ENCODE measurements at regions not wholly inside any gene's neighbourhood (a gene's known extent, or its start where the extent isn't known, plus 50 kb on each side); places are given as distances from the start of the nearest gene placed in this dataset.

GRCh38 chr4:138404251-138404650 is 162.1 kb upstream of the SLC7A11 start:
- Mint-ChIP-seq H3K9me3 (peaks cover 3% of the 10 kb centered on the region), H3K36me3 (ENCODE audit: low read depth) (no peaks in the 10 kb centered on the region), H3K4me3 (no peak overlapping the region), H3K27me3 (ENCODE audit: low read depth) (no peaks in the 10 kb centered on the region), H3K4me1 (peaks cover 18% of the 10 kb centered on the region), H3K27ac (ENCODE audit: unreplicated experiment) (no peak overlapping the region)
- no peak for DNase-seq (ENCODE audit: low read depth, low spot score)
- TF ChIP-seq, protein P1, sequence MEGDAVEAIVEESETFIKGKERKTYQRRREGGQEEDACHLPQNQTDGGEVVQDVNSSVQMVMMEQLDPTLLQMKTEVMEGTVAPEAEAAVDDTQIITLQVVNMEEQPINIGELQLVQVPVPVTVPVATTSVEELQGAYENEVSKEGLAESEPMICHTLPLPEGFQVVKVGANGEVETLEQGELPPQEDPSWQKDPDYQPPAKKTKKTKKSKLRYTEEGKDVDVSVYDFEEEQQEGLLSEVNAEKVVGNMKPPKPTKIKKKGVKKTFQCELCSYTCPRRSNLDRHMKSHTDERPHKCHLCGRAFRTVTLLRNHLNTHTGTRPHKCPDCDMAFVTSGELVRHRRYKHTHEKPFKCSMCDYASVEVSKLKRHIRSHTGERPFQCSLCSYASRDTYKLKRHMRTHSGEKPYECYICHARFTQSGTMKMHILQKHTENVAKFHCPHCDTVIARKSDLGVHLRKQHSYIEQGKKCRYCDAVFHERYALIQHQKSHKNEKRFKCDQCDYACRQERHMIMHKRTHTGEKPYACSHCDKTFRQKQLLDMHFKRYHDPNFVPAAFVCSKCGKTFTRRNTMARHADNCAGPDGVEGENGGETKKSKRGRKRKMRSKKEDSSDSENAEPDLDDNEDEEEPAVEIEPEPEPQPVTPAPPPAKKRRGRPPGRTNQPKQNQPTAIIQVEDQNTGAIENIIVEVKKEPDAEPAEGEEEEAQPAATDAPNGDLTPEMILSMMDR (conservative IDR thresholded peaks at IDR 0.05), result no peak

DNA sequence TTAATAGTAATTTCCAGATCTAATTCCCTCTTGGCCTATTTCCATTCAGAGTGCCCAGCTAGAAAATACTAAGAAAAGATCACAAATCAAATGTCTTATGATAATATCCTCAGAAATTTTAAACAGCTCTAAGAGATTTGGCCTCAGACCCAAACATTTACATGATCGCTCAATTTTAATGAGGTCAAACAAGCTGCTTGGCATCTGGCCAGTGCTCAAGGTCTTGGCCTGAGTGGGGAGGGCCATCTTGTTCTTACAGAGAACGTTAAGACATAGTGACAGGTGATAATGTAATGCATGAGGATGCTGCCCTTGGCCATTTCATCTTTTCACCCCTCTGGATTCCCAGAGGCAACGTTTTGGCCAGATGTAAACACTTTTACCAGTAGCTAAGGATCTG is 159.2 kb upstream of the SLC7A11 start:
- Mint-ChIP-seq H3K27me3 (ENCODE audit: low read depth) (no peaks in the 10 kb centered on the region), H3K4me1 (peaks cover 27% of the 10 kb centered on the region), H3K9me3 (peaks cover 3% of the 10 kb centered on the region), H3K4me3 (no peak overlapping the region), H3K27ac (ENCODE audit: unreplicated experiment) (peak overlapping the region; percentile 52), H3K36me3 (ENCODE audit: low read depth) (no peaks in the 10 kb centered on the region)
- no peak for DNase-seq (ENCODE audit: low read depth, low spot score)
- TF ChIP-seq, protein P1 (conservative IDR thresholded peaks at IDR 0.05), result no peak

- TF ChIP-seq, protein P1 (conservative IDR thresholded peaks at IDR 0.05), result no peak
- Mint-ChIP-seq H3K4me3 (no peak overlapping the region), H3K27me3 (ENCODE audit: low read depth) (no peaks in the 10 kb centered on the region), H3K27ac (ENCODE audit: unreplicated experiment) (no peak overlapping the region), H3K4me1 (peaks cover 24% of the 10 kb centered on the region), H3K9me3 (peaks cover 3% of the 10 kb centered on the region), H3K36me3 (ENCODE audit: low read depth) (no peaks in the 10 kb centered on the region)
- DNase-seq (ENCODE audit: low read depth, low spot score), result no peak
Measured at GRCh38 chr4:138400543-138400942, 158.4 kb upstream of the SLC7A11 start.

DNA sequence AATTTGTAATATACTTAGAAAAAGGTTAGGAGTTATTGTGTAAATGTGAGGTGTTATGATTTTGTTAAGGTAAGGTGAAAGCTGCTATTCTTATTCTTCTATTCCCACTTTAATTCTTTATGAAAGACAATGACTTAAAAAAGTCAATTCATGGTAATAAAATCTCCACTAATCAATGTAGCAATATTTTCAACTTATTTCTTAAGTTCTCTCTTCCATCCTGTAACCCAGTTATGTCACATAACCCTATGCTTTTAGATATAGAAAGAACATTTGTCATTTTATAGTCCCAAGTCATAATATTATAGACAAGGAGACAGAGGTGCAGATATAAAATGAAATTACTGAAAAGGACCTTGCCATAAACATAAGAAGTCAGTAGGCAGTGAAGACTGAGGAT is 157.9 kb upstream of the SLC7A11 start:
- H3K27ac Mint-ChIP-seq (ENCODE audit: unreplicated experiment), result no peak overlapping the region
- no peak for DNase-seq (ENCODE audit: low read depth, low spot score)
- TF ChIP-seq, protein P1 (conservative IDR thresholded peaks at IDR 0.05), result no peak
- peaks cover 24% of the 10 kb centered on the region for H3K4me1 Mint-ChIP-seq
- no peaks in the 10 kb centered on the region for H3K27me3 Mint-ChIP-seq (ENCODE audit: low read depth)
- no peaks in the 10 kb centered on the region for H3K36me3 Mint-ChIP-seq (ENCODE audit: low read depth)
- H3K9me3 Mint-ChIP-seq, result peaks cover 3% of the 10 kb centered on the region
- no peak overlapping the region for H3K4me3 Mint-ChIP-seq

DNA sequence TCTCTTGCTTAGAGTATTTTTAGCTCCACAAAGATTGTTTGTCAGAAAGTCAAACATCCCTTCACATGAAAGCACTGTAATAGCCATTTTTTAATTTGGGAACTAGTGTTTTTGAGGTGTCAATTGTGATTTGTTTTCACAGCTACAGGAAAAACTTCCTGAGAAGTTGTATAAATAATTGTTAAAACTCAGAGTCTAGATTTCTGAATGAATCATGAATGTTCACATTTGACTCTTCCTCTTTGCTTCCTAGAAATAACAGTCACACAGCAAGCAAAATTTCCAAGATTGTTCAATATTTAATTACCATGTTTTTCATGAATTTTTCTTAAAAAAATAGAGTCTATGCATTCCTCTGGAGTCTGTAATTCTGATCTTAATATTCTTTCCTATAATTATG is 156.9 kb upstream of the SLC7A11 start:
- peaks cover 24% of the 10 kb centered on the region for H3K4me1 Mint-ChIP-seq
- H3K4me3 Mint-ChIP-seq, result no peak overlapping the region
- no peak overlapping the region for H3K27ac Mint-ChIP-seq (ENCODE audit: unreplicated experiment)
- TF ChIP-seq, protein P1 (conservative IDR thresholded peaks at IDR 0.05), result no peak
- DNase-seq (ENCODE audit: low read depth, low spot score), result no peak
- H3K36me3 Mint-ChIP-seq (ENCODE audit: low read depth), result no peaks in the 10 kb centered on the region
- no peaks in the 10 kb centered on the region for H3K27me3 Mint-ChIP-seq (ENCODE audit: low read depth)
- peaks cover 3% of the 10 kb centered on the region for H3K9me3 Mint-ChIP-seq

DNA sequence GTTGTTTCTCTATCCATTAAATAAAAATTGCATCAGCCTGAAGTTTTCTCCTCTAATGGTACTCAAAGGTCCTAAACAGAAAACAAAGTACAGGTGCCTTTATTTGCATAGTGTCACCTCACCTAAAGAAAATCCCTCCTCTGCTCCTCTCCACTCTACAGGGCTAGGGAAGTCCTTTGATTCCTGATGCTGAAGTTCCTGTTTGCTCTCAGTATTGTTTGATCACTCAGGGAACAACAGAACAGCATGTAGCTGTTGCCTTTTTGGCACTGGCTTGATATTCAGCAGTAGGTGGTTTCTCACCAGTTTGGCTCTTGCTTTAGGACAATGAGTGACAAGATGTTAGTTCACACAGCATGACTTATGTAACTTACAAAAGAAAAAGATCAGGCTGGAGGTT is 156.2 kb upstream of the SLC7A11 start:
- Mint-ChIP-seq H3K27ac (ENCODE audit: unreplicated experiment) (no peak overlapping the region), H3K4me3 (no peak overlapping the region), H3K36me3 (ENCODE audit: low read depth) (no peaks in the 10 kb centered on the region), H3K9me3 (peaks cover 3% of the 10 kb centered on the region), H3K27me3 (ENCODE audit: low read depth) (no peaks in the 10 kb centered on the region), H3K4me1 (peaks cover 24% of the 10 kb centered on the region)
- TF ChIP-seq, protein P1 (conservative IDR thresholded peaks at IDR 0.05), result no peak
- DNase-seq (ENCODE audit: low read depth, low spot score), result no peak

Measured in neural crest cell (in vitro differentiated cells).